Endothelial cell (in vitro differentiated cells): ENCODE measurements at regions not wholly inside any gene's neighbourhood (a gene's known extent, or its start where the extent isn't known, plus 50 kb on each side); places are given as distances from the start of the nearest gene placed in this dataset.
A peak's percentile ranks its signal among the peaks of the same experiment; 100 is the strongest.

Experiments used
- DNase-seq: peaks from one replicate; pipeline ENCODE4 v3.0.0; 2021; ENCODE audit warnings: low spot score
- H3K27ac Mint-ChIP-seq: one replicate; pipeline ENCODE4 v1.8.0; 2021; ENCODE audit warnings: mixed read lengths, inconsistent platforms; ENCODE audit not compliant: unreplicated experiment
- H3K27me3 Mint-ChIP-seq: one replicate; pipeline ENCODE4 v1.8.0; 2021; ENCODE audit warnings: mild to moderate bottlenecking, moderate library complexity, mixed read lengths, inconsistent platforms; ENCODE audit not compliant: unreplicated experiment
- H3K36me3 Mint-ChIP-seq: one replicate; pipeline ENCODE4 v1.8.0; 2021; ENCODE audit warnings: mild to moderate bottlenecking, low read depth, mixed read lengths, inconsistent platforms; ENCODE audit not compliant: unreplicated experiment
- H3K4me1 Mint-ChIP-seq: one replicate; pipeline ENCODE4 v1.8.0; 2021; ENCODE audit warnings: mild to moderate bottlenecking, mixed read lengths, inconsistent platforms; ENCODE audit not compliant: unreplicated experiment
- H3K4me3 Mint-ChIP-seq: one replicate; pipeline ENCODE4 v1.8.0; 2021; ENCODE audit warnings: mild to moderate bottlenecking, mixed read lengths, inconsistent platforms; ENCODE audit not compliant: unreplicated experiment
- H3K9me3 Mint-ChIP-seq: one replicate; pipeline ENCODE4 v1.8.0; 2021; ENCODE audit warnings: mixed read lengths, inconsistent platforms; ENCODE audit not compliant: unreplicated experiment
- TF ChIP-seq, protein P1 (sequence below): fragments of 200-600 bp; sonication (generic); IDR thresholded peaks from one replicate; pipeline ENCODE4 v1.5.0; 2021; ENCODE audit warnings: antibody characterized with exemption; ENCODE audit not compliant: unreplicated experiment

GRCh38 chr3:159249472-159250174 lies 447.8 kb downstream of the MFSD1 start:
- H3K4me1 Mint-ChIP-seq: no peaks in the 10 kb centered on the region
- peaks cover 2% of the 10 kb centered on the region for H3K27me3 Mint-ChIP-seq
- H3K9me3 Mint-ChIP-seq: no peaks in the 10 kb centered on the region
- no peaks in the 10 kb centered on the region for H3K36me3 Mint-ChIP-seq
- H3K27ac Mint-ChIP-seq: no peak overlapping the region
- H3K4me3 Mint-ChIP-seq: no peak overlapping the region
- no peak for DNase-seq
- TF ChIP-seq, protein P1, sequence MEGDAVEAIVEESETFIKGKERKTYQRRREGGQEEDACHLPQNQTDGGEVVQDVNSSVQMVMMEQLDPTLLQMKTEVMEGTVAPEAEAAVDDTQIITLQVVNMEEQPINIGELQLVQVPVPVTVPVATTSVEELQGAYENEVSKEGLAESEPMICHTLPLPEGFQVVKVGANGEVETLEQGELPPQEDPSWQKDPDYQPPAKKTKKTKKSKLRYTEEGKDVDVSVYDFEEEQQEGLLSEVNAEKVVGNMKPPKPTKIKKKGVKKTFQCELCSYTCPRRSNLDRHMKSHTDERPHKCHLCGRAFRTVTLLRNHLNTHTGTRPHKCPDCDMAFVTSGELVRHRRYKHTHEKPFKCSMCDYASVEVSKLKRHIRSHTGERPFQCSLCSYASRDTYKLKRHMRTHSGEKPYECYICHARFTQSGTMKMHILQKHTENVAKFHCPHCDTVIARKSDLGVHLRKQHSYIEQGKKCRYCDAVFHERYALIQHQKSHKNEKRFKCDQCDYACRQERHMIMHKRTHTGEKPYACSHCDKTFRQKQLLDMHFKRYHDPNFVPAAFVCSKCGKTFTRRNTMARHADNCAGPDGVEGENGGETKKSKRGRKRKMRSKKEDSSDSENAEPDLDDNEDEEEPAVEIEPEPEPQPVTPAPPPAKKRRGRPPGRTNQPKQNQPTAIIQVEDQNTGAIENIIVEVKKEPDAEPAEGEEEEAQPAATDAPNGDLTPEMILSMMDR: no peak

- no peaks in the 10 kb centered on the region for H3K9me3 Mint-ChIP-seq
- no peak overlapping the region for H3K27ac Mint-ChIP-seq
- TF ChIP-seq, protein P1: no peak
- no peaks in the 10 kb centered on the region for H3K4me1 Mint-ChIP-seq
- no peak overlapping the region for H3K4me3 Mint-ChIP-seq
- no peak for DNase-seq
- peaks cover 3% of the 10 kb centered on the region for H3K27me3 Mint-ChIP-seq
- H3K36me3 Mint-ChIP-seq: no peaks in the 10 kb centered on the region
Observed at GRCh38 chr3:159250961-159251360, 449.1 kb downstream of the MFSD1 start.

- TF ChIP-seq, protein P1: no peak
- no peaks in the 10 kb centered on the region for H3K9me3 Mint-ChIP-seq
- H3K4me3 Mint-ChIP-seq: no peak overlapping the region
- no peaks in the 10 kb centered on the region for H3K4me1 Mint-ChIP-seq
- no peaks in the 10 kb centered on the region for H3K36me3 Mint-ChIP-seq
- peaks cover 3% of the 10 kb centered on the region for H3K27me3 Mint-ChIP-seq
- H3K27ac Mint-ChIP-seq: no peak overlapping the region
- no peak for DNase-seq
Observed at GRCh38 chr3:159252274-159252673, 450.4 kb downstream of the MFSD1 start.

- H3K9me3 Mint-ChIP-seq: no peaks in the 10 kb centered on the region
- no peaks in the 10 kb centered on the region for H3K4me1 Mint-ChIP-seq
- TF ChIP-seq, protein P1: peak; percentile 96
- H3K27me3 Mint-ChIP-seq: peaks cover 3% of the 10 kb centered on the region
- peak; percentile 15 for DNase-seq
- H3K27ac Mint-ChIP-seq: no peak overlapping the region
- no peaks in the 10 kb centered on the region for H3K36me3 Mint-ChIP-seq
- no peak overlapping the region for H3K4me3 Mint-ChIP-seq
Observed at GRCh38 chr3:159252772-159253384, 451.0 kb downstream of the MFSD1 start.

GRCh38 chr3:159253860-159254259 lies 452.0 kb downstream of the MFSD1 start:
- H3K36me3 Mint-ChIP-seq: no peaks in the 10 kb centered on the region
- no peak for DNase-seq
- H3K4me3 Mint-ChIP-seq: no peak overlapping the region
- H3K9me3 Mint-ChIP-seq: no peaks in the 10 kb centered on the region
- peaks cover 3% of the 10 kb centered on the region for H3K27me3 Mint-ChIP-seq
- TF ChIP-seq, protein P1: no peak
- H3K27ac Mint-ChIP-seq: no peak overlapping the region
- H3K4me1 Mint-ChIP-seq: no peaks in the 10 kb centered on the region
